A549 (cell line): ENCODE measurements at regions not wholly inside any gene's neighbourhood (a gene's known extent, or its start where the extent isn't known, plus 50 kb on each side); places are given as distances from the start of the nearest gene placed in this dataset.

Experiments
- EP300 ChIP-seq, 2 experiments: fragments of >200 bp; sonication (Bioruptor Twin); formaldehyde crosslinking; IDR thresholded peaks; 2 replicates in 1 of 2; 3 replicates in 1 of 2; pipeline ENCODE4 v1.6.1; 2016 to 2017
- RFX5 ChIP-seq: fragments of 450-650 bp; IDR thresholded peaks from 2 replicates; pipeline ENCODE4 v1.7.1; 2014; ENCODE audit warnings: antibody characterized with exemption, mild to moderate bottlenecking, moderate library complexity
- USF2 ChIP-seq: fragments of 450-650 bp; IDR thresholded peaks from 2 replicates; pipeline ENCODE4 v1.6.1; 2014; ENCODE audit warnings: antibody characterized with exemption

- no peak for TF ChIP-seq RFX5
- no peak for TF ChIP-seq USF2
- TF ChIP-seq EP300 (IDR thresholded peaks at IDR 0.05): no peak
Observed at GRCh38 chr20:48211238-48211637, 426.0 kb upstream of the SULF2 start.
